ENCODE measurements at regions not wholly inside any gene's neighbourhood (a gene's known extent, or its start where the extent isn't known, plus 50 kb on each side); places are given as distances from the start of the nearest gene placed in this dataset.

- TF ChIP-seq CTCF (conservative IDR thresholded peaks at IDR 0.05; ENCODE audit: low read depth, low read length) (no peak), EZH2 (IDR thresholded peaks at IDR 0.05; ENCODE audit: low read length, unreplicated experiment) (no peak), EZH2phosphoT487 (IDR thresholded peaks at IDR 0.05; ENCODE audit: borderline replicate concordance, low read length) (no peak)
Observed at GRCh38 chr7:41763626-41764025, 60.7 kb upstream of the INHBA start.
